ENCODE measurements at regions not wholly inside any gene's neighbourhood (a gene's known extent, or its start where the extent isn't known, plus 50 kb on each side); places are given as distances from the start of the nearest gene placed in this dataset.

DNA sequence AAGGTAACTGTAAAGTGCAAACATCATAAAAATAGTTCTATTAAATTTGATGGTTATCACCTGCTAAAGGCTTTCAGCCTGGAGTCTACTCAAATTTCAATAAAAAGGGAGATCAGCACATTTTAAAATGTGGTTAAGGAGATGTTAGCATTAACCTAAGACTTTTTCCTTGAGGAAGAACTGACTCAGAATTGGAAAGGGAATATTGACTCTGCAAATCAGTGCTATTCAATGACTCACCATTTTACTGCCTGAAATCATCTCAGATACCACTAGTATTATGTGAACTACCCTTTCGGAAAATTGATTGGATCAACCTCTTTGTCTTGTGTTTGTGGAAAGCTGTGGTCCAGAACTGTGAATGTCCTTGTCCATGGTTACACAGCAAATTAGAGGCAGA, 113.3 kb downstream of the ADRB2 start:
- TF ChIP-seq, protein P1, sequence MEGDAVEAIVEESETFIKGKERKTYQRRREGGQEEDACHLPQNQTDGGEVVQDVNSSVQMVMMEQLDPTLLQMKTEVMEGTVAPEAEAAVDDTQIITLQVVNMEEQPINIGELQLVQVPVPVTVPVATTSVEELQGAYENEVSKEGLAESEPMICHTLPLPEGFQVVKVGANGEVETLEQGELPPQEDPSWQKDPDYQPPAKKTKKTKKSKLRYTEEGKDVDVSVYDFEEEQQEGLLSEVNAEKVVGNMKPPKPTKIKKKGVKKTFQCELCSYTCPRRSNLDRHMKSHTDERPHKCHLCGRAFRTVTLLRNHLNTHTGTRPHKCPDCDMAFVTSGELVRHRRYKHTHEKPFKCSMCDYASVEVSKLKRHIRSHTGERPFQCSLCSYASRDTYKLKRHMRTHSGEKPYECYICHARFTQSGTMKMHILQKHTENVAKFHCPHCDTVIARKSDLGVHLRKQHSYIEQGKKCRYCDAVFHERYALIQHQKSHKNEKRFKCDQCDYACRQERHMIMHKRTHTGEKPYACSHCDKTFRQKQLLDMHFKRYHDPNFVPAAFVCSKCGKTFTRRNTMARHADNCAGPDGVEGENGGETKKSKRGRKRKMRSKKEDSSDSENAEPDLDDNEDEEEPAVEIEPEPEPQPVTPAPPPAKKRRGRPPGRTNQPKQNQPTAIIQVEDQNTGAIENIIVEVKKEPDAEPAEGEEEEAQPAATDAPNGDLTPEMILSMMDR (conservative IDR thresholded peaks at IDR 0.05; ENCODE audit: low read depth, low read length) = no peak
- TF ChIP-seq POLR2A (IDR thresholded peaks at IDR 0.05; ENCODE audit: low read depth, low read length) = no peak
- no peak for TF ChIP-seq SMC3 (IDR thresholded peaks at IDR 0.05; ENCODE audit: low read depth, low read length)
- no peak for TF ChIP-seq CEBPB (IDR thresholded peaks at IDR 0.05; ENCODE audit: low read depth, low read length)
- no peak for TF ChIP-seq BHLHE40 (IDR thresholded peaks at IDR 0.05; ENCODE audit: low read depth, low read length)
- TF ChIP-seq, protein P2, sequence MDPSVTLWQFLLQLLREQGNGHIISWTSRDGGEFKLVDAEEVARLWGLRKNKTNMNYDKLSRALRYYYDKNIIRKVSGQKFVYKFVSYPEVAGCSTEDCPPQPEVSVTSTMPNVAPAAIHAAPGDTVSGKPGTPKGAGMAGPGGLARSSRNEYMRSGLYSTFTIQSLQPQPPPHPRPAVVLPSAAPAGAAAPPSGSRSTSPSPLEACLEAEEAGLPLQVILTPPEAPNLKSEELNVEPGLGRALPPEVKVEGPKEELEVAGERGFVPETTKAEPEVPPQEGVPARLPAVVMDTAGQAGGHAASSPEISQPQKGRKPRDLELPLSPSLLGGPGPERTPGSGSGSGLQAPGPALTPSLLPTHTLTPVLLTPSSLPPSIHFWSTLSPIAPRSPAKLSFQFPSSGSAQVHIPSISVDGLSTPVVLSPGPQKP (IDR thresholded peaks at IDR 0.05; ENCODE audit: borderline replicate concordance, low read depth, low read length) = no peak
- TF ChIP-seq, protein P3, sequence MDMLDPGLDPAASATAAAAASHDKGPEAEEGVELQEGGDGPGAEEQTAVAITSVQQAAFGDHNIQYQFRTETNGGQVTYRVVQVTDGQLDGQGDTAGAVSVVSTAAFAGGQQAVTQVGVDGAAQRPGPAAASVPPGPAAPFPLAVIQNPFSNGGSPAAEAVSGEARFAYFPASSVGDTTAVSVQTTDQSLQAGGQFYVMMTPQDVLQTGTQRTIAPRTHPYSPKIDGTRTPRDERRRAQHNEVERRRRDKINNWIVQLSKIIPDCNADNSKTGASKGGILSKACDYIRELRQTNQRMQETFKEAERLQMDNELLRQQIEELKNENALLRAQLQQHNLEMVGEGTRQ (IDR thresholded peaks at IDR 0.05; ENCODE audit: low read depth, low read length) = no peak
- TF ChIP-seq NFE2L2 (IDR thresholded peaks at IDR 0.05; ENCODE audit: low read depth, low read length) = no peak
- no peak for TF ChIP-seq RFX5 (IDR thresholded peaks at IDR 0.05; ENCODE audit: low read depth, low read length)
- 0 out of 2 replicates have a peak, but pooled peaks have one; percentile 45 for TF ChIP-seq FOS (IDR thresholded peaks at IDR 0.05; ENCODE audit: low read depth, low read length)
- TF ChIP-seq RCOR1 (IDR thresholded peaks at IDR 0.05; ENCODE audit: insufficient replicate concordance, low read length) = no peak
- no peak for TF ChIP-seq CHD1 (IDR thresholded peaks at IDR 0.05; ENCODE audit: low read depth, low read length)
- TF ChIP-seq RAD21 (IDR thresholded peaks at IDR 0.05; ENCODE audit: low read length) = no peak
- no peak for TF ChIP-seq MXI1 (IDR thresholded peaks at IDR 0.05; ENCODE audit: borderline replicate concordance, low read depth, low read length)

Data from IMR-90 (cell line).